ENCODE measurements at regions not wholly inside any gene's neighbourhood (a gene's known extent, or its start where the extent isn't known, plus 50 kb on each side); places are given as distances from the start of the nearest gene placed in this dataset.
"Not testable (repeated sequence)": the region's sequence is repeated elsewhere in the genome, so short reads cannot be mapped to it uniquely, and the experiment has no call there.

GRCh38 chr2:156005999-156006712 is 326.4 kb downstream of the NR4A2 start:
- DNase-seq (ENCODE audit: low read depth in 2 of 2), result no peak

GRCh38 chr2:156005531-156005930 is 327.0 kb downstream of the NR4A2 start:
- no peak for DNase-seq (ENCODE audit: low read depth in 2 of 2)

GRCh38 chr2:156004459-156004858 is 328.1 kb downstream of the NR4A2 start:
- no peak for DNase-seq (ENCODE audit: low read depth in 2 of 2)

- no peak for DNase-seq (ENCODE audit: low read depth in 2 of 2)
Measured at GRCh38 chr2:156003780-156004179, 328.7 kb downstream of the NR4A2 start.

- DNase-seq (ENCODE audit: low read depth in 2 of 2), result no peak
Measured at GRCh38 chr2:156001851-156002250, 330.7 kb downstream of the NR4A2 start.

GRCh38 chr2:155997538-155997937 is 335.0 kb downstream of the NR4A2 start:
- no peak for DNase-seq (ENCODE audit: low read depth in 2 of 2)

- no peak for DNase-seq (ENCODE audit: low read depth in 2 of 2)
Measured at GRCh38 chr2:155994315-155994714, 338.2 kb downstream of the NR4A2 start.

GRCh38 chr2:155983845-155984244 is 348.7 kb downstream of the NR4A2 start:
- no peak for DNase-seq (ENCODE audit: low read depth in 2 of 2)

- DNase-seq (ENCODE audit: low read depth in 2 of 2), result no peak
Measured at GRCh38 chr2:155982135-155982534, 350.4 kb downstream of the NR4A2 start.

- DNase-seq (ENCODE audit: low read depth in 2 of 2), result no peak
Measured at GRCh38 chr2:155980941-155981560, 351.5 kb downstream of the NR4A2 start.

GRCh38 chr2:155975734-155976133 is 356.8 kb downstream of the NR4A2 start:
- no peak for DNase-seq (ENCODE audit: low read depth in 2 of 2)

GRCh38 chr2:155972916-155973315 is 359.6 kb downstream of the NR4A2 start:
- DNase-seq (ENCODE audit: low read depth in 2 of 2), result no peak

- DNase-seq (ENCODE audit: low read depth in 2 of 2), result not testable (repeated sequence)
Measured at GRCh38 chr2:155966064-155966471, 366.5 kb downstream of the NR4A2 start.

- no peak for DNase-seq (ENCODE audit: low read depth in 2 of 2)
Measured at GRCh38 chr2:155965415-155966063, 367.0 kb downstream of the NR4A2 start.

- DNase-seq (ENCODE audit: low read depth in 2 of 2), result no peak
Measured at GRCh38 chr2:155961641-155962040, 370.9 kb downstream of the NR4A2 start.

- DNase-seq (ENCODE audit: low read depth in 2 of 2), result no peak
Measured at GRCh38 chr2:155958834-155959233, 373.7 kb downstream of the NR4A2 start.

GRCh38 chr2:155947069-155947468 is 385.5 kb downstream of the NR4A2 start:
- no peak for DNase-seq (ENCODE audit: low read depth in 2 of 2)

- no peak for DNase-seq (ENCODE audit: low read depth in 2 of 2)
Measured at GRCh38 chr2:155944218-155944617, 388.3 kb downstream of the NR4A2 start.

GRCh38 chr2:155930312-155930711 is 402.2 kb downstream of the NR4A2 start:
- no peak for DNase-seq (ENCODE audit: low read depth in 2 of 2)

- no peak for DNase-seq (ENCODE audit: low read depth in 2 of 2)
Measured at GRCh38 chr2:155917380-155917779, 415.1 kb downstream of the NR4A2 start.

- no peak for DNase-seq (ENCODE audit: low read depth in 2 of 2)
Measured at GRCh38 chr2:155913356-155913755, 419.2 kb downstream of the NR4A2 start.

- DNase-seq (ENCODE audit: low read depth in 2 of 2), result no peak
Measured at GRCh38 chr2:155908567-155908966, 424.0 kb downstream of the NR4A2 start.

GRCh38 chr2:155907211-155907610 is 425.3 kb downstream of the NR4A2 start:
- no peak for DNase-seq (ENCODE audit: low read depth in 2 of 2)

Measured in stimulated activated CD8-positive, alpha-beta memory T cell treated with anti-CD3 and anti-CD28 coated beads, Interleukin-15, amount 100 ng/mL, for 48 hours (primary cell).